HEK293 (cell line): ENCODE measurements at regions not wholly inside any gene's neighbourhood (a gene's known extent, or its start where the extent isn't known, plus 50 kb on each side); places are given as distances from the start of the nearest gene placed in this dataset.

Experiments
- CTCF ChIA-PET: fragments of 350-600 bp; formaldehyde crosslinking; extraction: SDS; loops from one replicate; lab custom pipeline; 2021; ENCODE audit warnings: antibody characterized with exemption; lab: Yijun Ruan, JAX
- POLR2A ChIA-PET: fragments of 300-600 bp; formaldehyde crosslinking; extraction: SDS; loops from one replicate; lab custom pipeline; 2020; ENCODE audit warnings: antibody characterized with exemption, inconsistent platforms; lab: Yijun Ruan, JAX
- H3K27ac ChIP-seq: fragments of 200-500 bp; sonication (Bioruptor generic); 2 replicates; pipeline ENCODE4 v1.5.1; 2014; ENCODE audit warnings: low read depth, low read length, control low read depth, inconsistent platforms; ENCODE audit errors: extremely low read depth
- H3K36me3 ChIP-seq, 2 experiments: fragments of 200-500 bp in 1 of 2; sonication (Bioruptor generic) in 1 of 2; 1 replicate in 1 of 2; 2 replicates in 1 of 2; pipeline ENCODE4 v1.5.1; 2014 to 2017; ENCODE audit warnings: inconsistent platforms in 2 of 2, low read length in 2 of 2; ENCODE audit not compliant: control insufficient read depth in 2 of 2, insufficient read depth in 1 of 2
- H3K4me1 ChIP-seq: fragments of 200-500 bp; sonication (Bioruptor generic); 2 replicates; pipeline ENCODE4 v1.5.1; 2014; ENCODE audit warnings: mild to moderate bottlenecking, low read length, inconsistent platforms; ENCODE audit not compliant: control insufficient read depth, insufficient read depth
- H3K4me3 ChIP-seq: 2 replicates; pipeline ENCODE4 v1.5.1; 2011; ENCODE audit warnings: low read depth, mild to moderate bottlenecking, control low read depth, low read length, moderate library complexity
- H3K9me3 ChIP-seq: fragments of 200-500 bp; sonication (Bioruptor generic); 2 replicates; pipeline ENCODE4 v1.5.1; 2014; ENCODE audit warnings: low read depth, low read length, inconsistent platforms; ENCODE audit not compliant: control insufficient read depth, insufficient read depth
- AEBP2 ChIP-seq: fragments of 450-650 bp; formaldehyde crosslinking; IDR thresholded peaks from 2 replicates; pipeline ENCODE4 v1.5.1; 2016; ENCODE audit warnings: missing biosample characterization, missing genetic modification characterization, borderline replicate concordance
- OSR2 ChIP-seq: fragments of 450-650 bp; formaldehyde crosslinking; IDR thresholded peaks from 2 replicates; pipeline ENCODE4 v1.5.1; 2016; ENCODE audit warnings: missing biosample characterization, missing genetic modification characterization
- PATZ1 ChIP-seq: fragments of 450-650 bp; formaldehyde crosslinking; IDR thresholded peaks from 2 replicates; pipeline ENCODE4 v1.5.1; 2016; ENCODE audit warnings: missing biosample characterization, missing genetic modification characterization
- REPIN1 ChIP-seq: fragments of 450-650 bp; formaldehyde crosslinking; IDR thresholded peaks from 2 replicates; pipeline ENCODE4 v1.5.1; 2017; ENCODE audit warnings: missing biosample characterization, missing genetic modification characterization, low read depth
- ZBTB1 ChIP-seq: fragments of 450-650 bp; formaldehyde crosslinking; IDR thresholded peaks from 2 replicates; pipeline ENCODE4 v1.5.1; 2016; ENCODE audit warnings: missing biosample characterization, missing genetic modification characterization
- ZBTB10 ChIP-seq: fragments of 450-650 bp; formaldehyde crosslinking; IDR thresholded peaks from 2 replicates; pipeline ENCODE4 v1.5.1; 2016; ENCODE audit warnings: missing biosample characterization, missing genetic modification characterization
- ZBTB44 ChIP-seq: fragments of 450-650 bp; IDR thresholded peaks from 2 replicates; pipeline ENCODE4 v1.5.1; 2018; ENCODE audit warnings: missing biosample characterization, mild to moderate bottlenecking, missing genetic modification characterization
- ZNF280D ChIP-seq: fragments of 450-650 bp; formaldehyde crosslinking; IDR thresholded peaks from 2 replicates; pipeline ENCODE4 v1.5.1; 2016; ENCODE audit warnings: missing biosample characterization, missing genetic modification characterization
- ZNF423 ChIP-seq: fragments of 450-650 bp; formaldehyde crosslinking; IDR thresholded peaks from 2 replicates; pipeline ENCODE4 v1.5.1; 2016; ENCODE audit warnings: missing biosample characterization, missing genetic modification characterization
- ZNF514 ChIP-seq: fragments of 450-650 bp; formaldehyde crosslinking; IDR thresholded peaks from 2 replicates; pipeline ENCODE4 v1.5.1; 2016; ENCODE audit warnings: missing biosample characterization, missing genetic modification characterization
- ZNF585B ChIP-seq: fragments of 450-650 bp; formaldehyde crosslinking; IDR thresholded peaks from 2 replicates; pipeline ENCODE4 v1.5.1; 2016; ENCODE audit warnings: missing biosample characterization, missing genetic modification characterization
- ZNF707 ChIP-seq: fragments of 450-650 bp; formaldehyde crosslinking; IDR thresholded peaks from 2 replicates; pipeline ENCODE4 v1.5.1; 2016; ENCODE audit warnings: missing biosample characterization, missing genetic modification characterization
- ZNF791 ChIP-seq: fragments of 450-650 bp; formaldehyde crosslinking; IDR thresholded peaks from 2 replicates; pipeline ENCODE4 v1.5.1; 2016; ENCODE audit warnings: missing biosample characterization, missing genetic modification characterization
- ZXDB ChIP-seq: fragments of 450-650 bp; formaldehyde crosslinking; IDR thresholded peaks from 2 replicates; pipeline ENCODE4 v1.5.1; 2016; ENCODE audit warnings: missing biosample characterization, missing genetic modification characterization
- TF ChIP-seq, protein P1 (sequence below): fragments of 450-650 bp; formaldehyde crosslinking; IDR thresholded peaks from 2 replicates; pipeline ENCODE4 v1.5.1; 2016; ENCODE audit warnings: missing biosample characterization, missing genetic modification characterization, low read depth
- TF ChIP-seq, protein P2 (sequence below): sonication (generic); formaldehyde crosslinking; IDR thresholded peaks from 2 replicates; pipeline ENCODE4 v1.8.1; 2022; ENCODE audit warnings: mild to moderate bottlenecking, moderate library complexity, missing genetic modification reagents
- TF ChIP-seq, protein P3 (sequence below): fragments of 450-650 bp; formaldehyde crosslinking; IDR thresholded peaks from 2 replicates; pipeline ENCODE4 v1.5.1; 2016; ENCODE audit warnings: missing biosample characterization, missing genetic modification characterization

GRCh38 chr12:46453428-46453827 lies 80.9 kb upstream of the SLC38A2 start:
- peaks cover 16% of the 10 kb centered on the region for H3K4me1 ChIP-seq
- no peaks in the 10 kb centered on the region for H3K36me3 ChIP-seq
- no peak overlapping the region for H3K27ac ChIP-seq
- TF ChIP-seq ZBTB10 (tag by site-specific recombination) (no peak), OSR2 (no peak), ZNF585B (tag by site-specific recombination) (no peak), ZNF707 (tag by site-specific recombination) (no peak), ZNF791 (tag by site-specific recombination) (no peak), PATZ1 (no peak)
- ChIA-PET CTCF (no interaction called here), POLR2A (no interaction called here)
- H3K4me3 ChIP-seq: no peak overlapping the region
- H3K9me3 ChIP-seq: no peaks in the 10 kb centered on the region

- POLR2A ChIA-PET: no interaction called here
- TF ChIP-seq, protein P1, sequence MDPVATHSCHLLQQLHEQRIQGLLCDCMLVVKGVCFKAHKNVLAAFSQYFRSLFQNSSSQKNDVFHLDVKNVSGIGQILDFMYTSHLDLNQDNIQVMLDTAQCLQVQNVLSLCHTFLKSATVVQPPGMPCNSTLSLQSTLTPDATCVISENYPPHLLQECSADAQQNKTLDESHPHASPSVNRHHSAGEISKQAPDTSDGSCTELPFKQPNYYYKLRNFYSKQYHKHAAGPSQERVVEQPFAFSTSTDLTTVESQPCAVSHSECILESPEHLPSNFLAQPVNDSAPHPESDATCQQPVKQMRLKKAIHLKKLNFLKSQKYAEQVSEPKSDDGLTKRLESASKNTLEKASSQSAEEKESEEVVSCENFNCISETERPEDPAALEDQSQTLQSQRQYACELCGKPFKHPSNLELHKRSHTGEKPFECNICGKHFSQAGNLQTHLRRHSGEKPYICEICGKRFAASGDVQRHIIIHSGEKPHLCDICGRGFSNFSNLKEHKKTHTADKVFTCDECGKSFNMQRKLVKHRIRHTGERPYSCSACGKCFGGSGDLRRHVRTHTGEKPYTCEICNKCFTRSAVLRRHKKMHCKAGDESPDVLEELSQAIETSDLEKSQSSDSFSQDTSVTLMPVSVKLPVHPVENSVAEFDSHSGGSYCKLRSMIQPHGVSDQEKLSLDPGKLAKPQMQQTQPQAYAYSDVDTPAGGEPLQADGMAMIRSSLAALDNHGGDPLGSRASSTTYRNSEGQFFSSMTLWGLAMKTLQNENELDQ (tag by site-specific recombination): no peak
- no peak for TF ChIP-seq ZBTB44 (tag by site-specific recombination)
- TF ChIP-seq AEBP2 (tag by site-specific recombination): no peak
- TF ChIP-seq, protein P2, sequence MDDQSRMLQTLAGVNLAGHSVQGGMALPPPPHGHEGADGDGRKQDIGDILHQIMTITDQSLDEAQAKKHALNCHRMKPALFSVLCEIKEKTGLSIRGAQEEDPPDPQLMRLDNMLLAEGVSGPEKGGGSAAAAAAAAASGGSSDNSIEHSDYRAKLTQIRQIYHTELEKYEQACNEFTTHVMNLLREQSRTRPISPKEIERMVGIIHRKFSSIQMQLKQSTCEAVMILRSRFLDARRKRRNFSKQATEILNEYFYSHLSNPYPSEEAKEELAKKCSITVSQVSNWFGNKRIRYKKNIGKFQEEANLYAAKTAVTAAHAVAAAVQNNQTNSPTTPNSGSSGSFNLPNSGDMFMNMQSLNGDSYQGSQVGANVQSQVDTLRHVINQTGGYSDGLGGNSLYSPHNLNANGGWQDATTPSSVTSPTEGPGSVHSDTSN (CRISPR knock-in tag): no peak
- TF ChIP-seq ZNF423 (tag by site-specific recombination): no peak
- TF ChIP-seq ZNF280D: no peak
- no peak for TF ChIP-seq ZXDB (tag by site-specific recombination)
- no peak for TF ChIP-seq REPIN1 (tag by site-specific recombination)
- no peak for TF ChIP-seq PATZ1
- no peak for TF ChIP-seq ZBTB1 (tag by site-specific recombination)
- TF ChIP-seq, protein P3, sequence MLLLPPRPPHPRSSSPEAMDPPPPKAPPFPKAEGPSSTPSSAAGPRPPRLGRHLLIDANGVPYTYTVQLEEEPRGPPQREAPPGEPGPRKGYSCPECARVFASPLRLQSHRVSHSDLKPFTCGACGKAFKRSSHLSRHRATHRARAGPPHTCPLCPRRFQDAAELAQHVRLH: no peak
- TF ChIP-seq ZNF514 (tag by site-specific recombination): no peak
These were observed 80.2 kb upstream of the SLC38A2 start for GRCh38 chr12:46452776-46453175.

More at GRCh38 chr12:46452776-46453175, 80.2 kb upstream of the SLC38A2 start:
- Histone ChIP-seq H3K27ac (no peak overlapping the region), H3K4me1 (peaks cover 16% of the 10 kb centered on the region), H3K4me3 (no peak overlapping the region), H3K9me3 (no peaks in the 10 kb centered on the region), H3K36me3 (no peaks in the 10 kb centered on the region)
- CTCF ChIA-PET: interaction anchor here (0.5 kb wide), 1 partner anchor 463 kb away, joined by 3 read pairs; no protein-coding TSS in a partner anchor
